ENCODE measurements at regions not wholly inside any gene's neighbourhood (a gene's known extent, or its start where the extent isn't known, plus 50 kb on each side); places are given as distances from the start of the nearest gene placed in this dataset.

DNA sequence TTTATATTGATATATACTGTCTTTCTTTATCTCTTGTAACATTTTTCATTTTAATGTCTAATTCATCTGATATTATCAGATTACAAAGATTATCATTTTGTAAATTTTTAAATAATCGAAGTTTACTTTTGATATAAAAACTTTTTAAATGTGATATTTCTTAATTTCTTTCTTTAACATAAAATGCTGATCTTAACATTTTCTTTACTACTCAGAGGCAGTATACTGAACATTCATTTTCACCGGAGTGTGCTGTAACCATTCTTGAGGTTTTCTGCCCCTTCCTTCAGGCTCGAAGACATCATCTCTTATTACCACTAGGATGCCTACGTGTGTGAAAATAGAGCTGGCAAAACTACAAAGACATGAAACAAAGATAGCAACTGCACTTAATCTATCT lies 186.9 kb downstream of the DIO2 start:
- TF ChIP-seq, protein P1, sequence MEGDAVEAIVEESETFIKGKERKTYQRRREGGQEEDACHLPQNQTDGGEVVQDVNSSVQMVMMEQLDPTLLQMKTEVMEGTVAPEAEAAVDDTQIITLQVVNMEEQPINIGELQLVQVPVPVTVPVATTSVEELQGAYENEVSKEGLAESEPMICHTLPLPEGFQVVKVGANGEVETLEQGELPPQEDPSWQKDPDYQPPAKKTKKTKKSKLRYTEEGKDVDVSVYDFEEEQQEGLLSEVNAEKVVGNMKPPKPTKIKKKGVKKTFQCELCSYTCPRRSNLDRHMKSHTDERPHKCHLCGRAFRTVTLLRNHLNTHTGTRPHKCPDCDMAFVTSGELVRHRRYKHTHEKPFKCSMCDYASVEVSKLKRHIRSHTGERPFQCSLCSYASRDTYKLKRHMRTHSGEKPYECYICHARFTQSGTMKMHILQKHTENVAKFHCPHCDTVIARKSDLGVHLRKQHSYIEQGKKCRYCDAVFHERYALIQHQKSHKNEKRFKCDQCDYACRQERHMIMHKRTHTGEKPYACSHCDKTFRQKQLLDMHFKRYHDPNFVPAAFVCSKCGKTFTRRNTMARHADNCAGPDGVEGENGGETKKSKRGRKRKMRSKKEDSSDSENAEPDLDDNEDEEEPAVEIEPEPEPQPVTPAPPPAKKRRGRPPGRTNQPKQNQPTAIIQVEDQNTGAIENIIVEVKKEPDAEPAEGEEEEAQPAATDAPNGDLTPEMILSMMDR (conservative IDR thresholded peaks at IDR 0.05 in 1 of 2, IDR thresholded peaks at IDR 0.05 in 1 of 2; ENCODE audit: low read depth in 1 of 2, low read length in 2 of 2), result no peak
- TF ChIP-seq EZH2 (IDR thresholded peaks at IDR 0.05; ENCODE audit: low read length, missing control alignments), result no peak

Measured in fibroblast of lung (primary cell).